ENCODE measurements at regions not wholly inside any gene's neighbourhood (a gene's known extent, or its start where the extent isn't known, plus 50 kb on each side); places are given as distances from the start of the nearest gene placed in this dataset.
A peak's percentile ranks its signal among the peaks of the same experiment; 100 is the strongest.

DNA sequence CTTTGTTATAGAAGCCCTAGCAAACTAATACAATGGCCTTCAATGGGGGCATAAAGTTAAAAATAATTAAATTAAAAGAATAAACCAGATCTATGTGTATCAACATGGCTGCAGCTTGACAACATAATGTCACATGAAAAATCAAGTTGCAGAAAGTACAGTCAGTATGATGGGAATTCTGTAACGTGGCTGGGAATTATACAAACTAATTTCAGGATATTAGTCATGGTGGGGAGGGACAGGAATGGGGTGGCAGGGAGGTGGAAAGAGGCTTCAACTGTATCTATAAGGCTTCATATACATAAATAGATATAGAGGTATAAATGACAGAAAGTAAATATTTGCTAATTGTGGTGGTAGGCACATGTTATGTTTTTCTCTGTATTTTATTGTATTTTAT lies 107.1 kb downstream of the UNC5CL start:
- H3K27ac Mint-ChIP-seq: no peak overlapping the region
- H3K27me3 Mint-ChIP-seq: peaks cover 20 to 30% (median 20%) of the 10 kb centered on the region in 3 donors
- no peaks in the 10 kb centered on the region for H3K36me3 Mint-ChIP-seq
- no peak overlapping the region for H3K4me3 Mint-ChIP-seq
- no peaks in the 10 kb centered on the region for H3K4me1 Mint-ChIP-seq
- ATAC-seq (ENCODE audit: low read depth in 2 of 2): no peak
- DNase-seq: no peak
- H3K9me3 Mint-ChIP-seq: no peaks in the 10 kb centered on the region

DNA sequence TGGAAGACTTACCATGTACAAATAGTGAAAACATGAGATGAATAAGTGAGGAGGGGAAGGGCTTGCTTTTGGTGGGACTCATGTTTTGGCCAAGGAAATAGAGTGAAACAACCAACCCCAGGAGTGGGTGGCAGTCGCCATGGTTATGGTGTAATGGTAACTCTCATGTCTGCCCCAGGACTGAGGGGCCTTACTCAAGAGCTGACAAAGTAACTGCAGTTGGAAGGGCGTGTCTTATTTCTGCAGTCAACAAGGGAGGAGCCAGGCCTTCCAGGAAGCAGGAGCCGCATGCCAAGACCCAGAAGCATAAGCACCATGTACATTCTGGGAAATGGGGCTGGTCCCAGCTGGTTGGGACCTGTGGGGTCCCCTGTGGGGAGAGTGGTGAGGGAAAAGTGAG lies 108.5 kb downstream of the UNC5CL start:
- DNase-seq (no peak), ATAC-seq (ENCODE audit: low read depth in 2 of 2) (no peak)
- H3K27ac Mint-ChIP-seq: no peak overlapping the region
- H3K4me1 Mint-ChIP-seq: no peaks in the 10 kb centered on the region
- H3K27me3 Mint-ChIP-seq: peaks cover 23 to 36% (median 26%) of the 10 kb centered on the region in 3 donors
- H3K36me3 Mint-ChIP-seq: no peaks in the 10 kb centered on the region
- H3K4me3 Mint-ChIP-seq: no peak overlapping the region
- no peaks in the 10 kb centered on the region for H3K9me3 Mint-ChIP-seq

DNA sequence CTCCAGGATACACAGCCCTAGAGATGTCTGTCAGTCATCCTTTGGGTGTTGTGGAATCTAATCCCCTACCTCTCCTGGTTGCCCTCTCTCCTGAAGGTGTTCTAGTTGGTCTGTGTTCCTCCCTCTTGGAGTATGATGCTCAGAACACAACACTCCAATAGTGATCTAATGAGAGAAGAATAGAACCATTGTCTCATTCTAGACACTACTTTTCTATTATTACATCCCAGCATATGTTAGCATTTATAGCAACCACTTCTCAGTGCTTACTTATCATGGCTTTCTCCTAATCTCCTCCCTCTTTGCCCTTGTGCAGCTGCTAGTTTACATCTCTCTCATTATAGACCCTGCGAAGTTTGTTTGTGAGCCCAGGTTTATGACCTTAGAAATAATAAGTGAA lies 109.0 kb downstream of the UNC5CL start:
- ATAC-seq (ENCODE audit: low read depth in 2 of 2): no peak
- H3K27me3 Mint-ChIP-seq: peaks cover 25 to 41% (median 27%) of the 10 kb centered on the region in 3 donors
- H3K36me3 Mint-ChIP-seq: no peaks in the 10 kb centered on the region
- DNase-seq: no peak
- H3K9me3 Mint-ChIP-seq: no peaks in the 10 kb centered on the region
- no peak overlapping the region for H3K4me3 Mint-ChIP-seq
- H3K4me1 Mint-ChIP-seq: no peaks in the 10 kb centered on the region
- H3K27ac Mint-ChIP-seq: no peak overlapping the region

DNA sequence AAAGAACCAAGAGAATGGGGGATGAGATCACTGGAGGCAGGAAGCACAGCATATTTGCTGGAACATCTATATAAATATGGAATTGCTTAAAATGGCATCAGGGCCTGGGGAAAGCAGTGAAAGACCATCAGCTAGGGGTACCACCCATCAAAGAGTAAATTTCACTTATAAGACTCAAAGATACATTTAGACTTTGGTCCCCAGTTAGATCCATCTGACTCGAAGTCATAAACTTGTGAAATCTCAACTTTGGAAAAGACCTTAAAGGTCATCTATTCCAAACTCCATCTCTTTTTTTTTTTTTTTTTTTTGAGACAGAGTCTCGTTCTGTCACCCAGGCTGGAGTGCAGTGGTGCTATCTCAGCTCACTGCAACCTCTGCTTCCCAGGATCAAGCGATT lies 109.8 kb downstream of the UNC5CL start:
- Mint-ChIP-seq H3K4me3 (no peak overlapping the region), H3K9me3 (no peaks in the 10 kb centered on the region), H3K27me3 (peaks cover 18 to 34% (median 23%) of the 10 kb centered on the region in 3 donors)

DNA sequence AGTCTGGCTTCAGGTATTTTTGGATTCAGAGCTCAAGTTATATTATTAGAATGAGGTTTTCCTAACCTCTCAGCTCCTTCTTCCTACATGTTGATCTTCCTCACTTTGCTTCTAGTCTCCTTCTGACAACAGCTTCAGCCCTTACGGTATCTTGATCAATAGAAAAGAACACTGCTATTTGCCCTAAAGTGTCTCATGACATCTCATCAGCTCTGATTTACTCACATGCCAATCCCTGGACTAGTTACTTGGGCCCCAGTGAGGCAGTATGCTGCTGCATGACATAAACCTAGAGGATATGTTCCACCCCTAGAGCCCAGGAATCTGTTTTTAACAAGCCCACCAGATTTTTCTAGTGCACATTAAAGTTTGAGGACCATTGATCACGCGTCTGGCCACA lies 110.3 kb downstream of the UNC5CL start:
- Mint-ChIP-seq H3K27me3 (peaks cover 14 to 31% (median 22%) of the 10 kb centered on the region in 3 donors), H3K4me3 (no peak overlapping the region), H3K4me1 (no peaks in the 10 kb centered on the region), H3K27ac (no peak overlapping the region), H3K9me3 (no peaks in the 10 kb centered on the region), H3K36me3 (no peaks in the 10 kb centered on the region)
- DNase-seq (no peak), ATAC-seq (ENCODE audit: low read depth in 2 of 2) (no peak)

More for the DNA sequence above, 109.8 kb downstream of the UNC5CL start:
- DNase-seq: no peak
- Mint-ChIP-seq H3K27ac (no peak overlapping the region), H3K36me3 (no peaks in the 10 kb centered on the region), H3K4me1 (no peaks in the 10 kb centered on the region)
- no peak for ATAC-seq (ENCODE audit: low read depth in 2 of 2)

DNA sequence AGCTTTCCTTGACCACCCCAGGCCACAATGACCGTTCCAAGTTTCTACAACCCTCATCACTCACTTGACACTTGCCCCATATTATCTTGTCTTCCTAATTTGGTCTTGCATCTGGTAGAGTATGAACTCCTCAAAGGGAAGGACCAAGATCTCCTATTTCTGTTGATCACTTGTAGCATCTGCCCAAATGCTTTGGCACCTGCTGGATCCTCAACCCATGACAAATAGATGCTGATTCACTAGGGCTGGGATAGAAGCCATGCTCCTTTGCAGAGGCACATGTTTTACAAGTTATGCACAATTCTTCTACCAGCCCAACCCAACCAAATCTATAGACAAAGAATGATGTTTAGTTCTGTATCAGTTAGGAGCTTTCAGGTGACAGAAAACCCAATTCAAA lies 110.7 kb downstream of the UNC5CL start:
- no peak overlapping the region for H3K4me3 Mint-ChIP-seq
- peaks cover 10 to 26% (median 22%) of the 10 kb centered on the region in 3 donors for H3K27me3 Mint-ChIP-seq
- no peak for ATAC-seq (ENCODE audit: low read depth in 2 of 2)
- H3K9me3 Mint-ChIP-seq: no peaks in the 10 kb centered on the region
- no peak overlapping the region for H3K27ac Mint-ChIP-seq
- no peaks in the 10 kb centered on the region for H3K4me1 Mint-ChIP-seq
- no peak for DNase-seq
- H3K36me3 Mint-ChIP-seq: no peaks in the 10 kb centered on the region

DNA sequence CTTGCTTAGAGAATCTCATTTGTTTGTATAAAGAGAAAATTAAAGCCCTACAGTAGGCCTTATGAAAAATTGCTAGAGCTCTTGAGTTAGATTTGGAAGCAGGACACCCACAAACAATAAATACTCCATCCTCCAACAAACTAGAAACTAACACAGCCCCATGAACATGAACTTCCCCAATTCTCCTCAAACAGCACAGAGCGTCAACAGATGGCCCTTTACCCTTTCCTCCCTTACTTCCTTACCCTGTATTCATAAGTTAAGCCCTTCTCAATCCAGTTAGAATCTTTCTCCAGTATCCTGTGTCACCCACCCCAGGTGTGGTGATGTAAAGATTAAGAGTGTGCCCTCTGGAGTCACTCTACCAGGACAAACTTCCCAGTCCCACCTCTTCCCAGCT lies 113.7 kb downstream of the UNC5CL start:
- H3K4me1 Mint-ChIP-seq: no peaks in the 10 kb centered on the region
- DNase-seq: no peak
- no peak overlapping the region for H3K27ac Mint-ChIP-seq
- no peaks in the 10 kb centered on the region for H3K9me3 Mint-ChIP-seq
- no peak overlapping the region for H3K4me3 Mint-ChIP-seq
- peaks cover 21 to 50% (median 36%) of the 10 kb centered on the region in 3 donors for H3K27me3 Mint-ChIP-seq
- no peaks in the 10 kb centered on the region for H3K36me3 Mint-ChIP-seq
- ATAC-seq (ENCODE audit: low read depth in 2 of 2): peak in 1 of 2 donors; percentile 43

DNA sequence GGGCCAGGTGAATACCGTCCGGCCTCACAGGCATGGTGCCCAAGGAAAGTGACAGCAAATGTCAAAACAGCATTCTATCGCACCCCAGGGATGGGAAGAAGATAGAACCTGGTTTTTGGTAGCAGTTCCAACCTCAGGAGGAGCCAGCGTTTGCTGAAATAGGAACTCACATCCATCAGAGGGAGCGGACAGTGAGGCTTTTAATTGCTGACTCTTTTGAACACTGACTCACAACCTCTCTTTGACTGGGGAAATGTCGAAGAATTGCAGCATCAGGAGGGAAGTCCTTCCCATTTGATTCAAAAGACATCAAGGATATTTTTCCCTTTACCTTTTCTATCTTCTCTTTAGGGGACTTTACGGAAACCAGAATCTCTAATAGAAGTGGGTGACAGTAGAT lies 114.2 kb downstream of the UNC5CL start:
- H3K27me3 Mint-ChIP-seq: peaks cover 22 to 53% (median 36%) of the 10 kb centered on the region in 3 donors
- DNase-seq (no peak), ATAC-seq (ENCODE audit: low read depth in 2 of 2) (no peak)
- H3K4me3 Mint-ChIP-seq: no peak overlapping the region
- no peaks in the 10 kb centered on the region for H3K4me1 Mint-ChIP-seq
- H3K9me3 Mint-ChIP-seq: no peaks in the 10 kb centered on the region
- no peaks in the 10 kb centered on the region for H3K36me3 Mint-ChIP-seq
- no peak overlapping the region for H3K27ac Mint-ChIP-seq

DNA sequence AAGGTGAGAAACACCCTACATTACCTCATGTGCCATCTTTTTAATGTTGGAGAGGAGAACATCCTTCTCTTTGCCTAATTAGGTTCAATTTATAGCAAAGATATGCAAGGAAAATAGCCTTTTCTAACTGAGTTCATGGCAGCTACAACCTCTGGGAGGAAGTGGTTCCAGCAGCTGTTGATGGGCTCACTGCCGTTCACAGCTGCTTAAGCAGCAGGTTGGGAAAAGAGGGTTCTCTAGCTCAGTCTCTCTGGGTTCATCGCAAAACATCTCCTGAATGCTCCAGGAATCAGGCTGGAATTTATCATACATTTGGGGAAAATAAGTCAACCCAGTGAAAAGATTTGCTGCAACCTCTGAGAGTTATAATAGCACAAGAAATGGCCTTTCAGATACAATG lies 115.1 kb downstream of the UNC5CL start:
- H3K9me3 Mint-ChIP-seq: no peaks in the 10 kb centered on the region

DNA sequence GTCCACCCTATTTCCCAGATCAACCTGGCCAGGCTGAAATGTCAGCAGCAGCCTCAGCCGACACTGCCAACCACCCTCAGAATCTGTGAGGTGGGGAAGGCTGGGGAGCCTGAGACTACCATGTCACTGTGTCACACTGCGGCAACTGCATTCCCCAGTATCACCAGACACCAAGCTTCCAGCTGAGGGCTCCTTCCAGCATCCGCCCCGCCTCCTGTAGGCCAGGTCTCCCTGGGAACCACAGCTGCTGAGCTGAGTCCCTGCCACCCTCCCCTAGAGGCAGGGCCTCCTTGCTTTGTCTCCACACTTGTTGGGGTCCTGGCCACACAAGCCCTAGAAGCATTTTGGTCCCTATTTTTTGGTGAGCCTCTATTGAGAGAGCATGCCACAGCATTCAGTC lies 115.7 kb downstream of the UNC5CL start:
- Mint-ChIP-seq H3K27me3 (peaks cover 36 to 67% (median 50%) of the 10 kb centered on the region in 3 donors), H3K4me1 (peaks cover 0 to 2% (median 0%) of the 10 kb centered on the region in 3 donors), H3K36me3 (no peaks in the 10 kb centered on the region), H3K27ac (no peak overlapping the region), H3K9me3 (no peaks in the 10 kb centered on the region), H3K4me3 (no peak overlapping the region)
- ATAC-seq (ENCODE audit: low read depth in 2 of 2) (no peak), DNase-seq (no peak)

More for the DNA sequence above, 115.1 kb downstream of the UNC5CL start:
- Mint-ChIP-seq H3K27me3 (peaks cover 30 to 62% (median 44%) of the 10 kb centered on the region in 3 donors), H3K36me3 (no peaks in the 10 kb centered on the region), H3K4me3 (no peak overlapping the region), H3K27ac (no peak overlapping the region), H3K4me1 (no peaks in the 10 kb centered on the region)
- DNase-seq (no peak), ATAC-seq (ENCODE audit: low read depth in 2 of 2) (no peak)

DNA sequence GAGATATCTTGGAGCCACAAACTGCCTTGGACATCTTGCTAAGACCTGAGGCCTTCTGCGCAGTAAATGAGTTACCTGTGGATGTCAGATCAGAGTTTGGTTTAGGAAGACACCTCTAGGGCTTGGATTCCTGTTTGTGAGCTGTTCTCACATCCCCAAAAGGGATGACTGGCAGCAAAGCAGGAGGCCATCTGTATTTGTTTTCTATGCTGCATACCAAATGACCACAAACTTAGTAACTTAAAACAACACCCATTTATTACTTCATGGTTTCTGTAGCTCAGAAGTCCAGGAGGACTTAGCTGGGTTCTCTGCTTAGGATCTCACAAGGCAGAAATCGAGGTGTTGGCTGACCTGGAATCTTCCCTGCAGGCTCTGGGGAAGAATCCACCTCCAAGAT lies 116.7 kb downstream of the UNC5CL start:
- Mint-ChIP-seq H3K27me3 (peaks cover 46 to 70% (median 49%) of the 10 kb centered on the region in 3 donors), H3K4me3 (no peak overlapping the region), H3K9me3 (no peaks in the 10 kb centered on the region), H3K36me3 (no peaks in the 10 kb centered on the region), H3K27ac (no peak overlapping the region), H3K4me1 (peaks cover 3 to 13% (median 10%) of the 10 kb centered on the region in 3 donors)
- ATAC-seq (ENCODE audit: low read depth in 2 of 2) (no peak), DNase-seq (no peak)

DNA sequence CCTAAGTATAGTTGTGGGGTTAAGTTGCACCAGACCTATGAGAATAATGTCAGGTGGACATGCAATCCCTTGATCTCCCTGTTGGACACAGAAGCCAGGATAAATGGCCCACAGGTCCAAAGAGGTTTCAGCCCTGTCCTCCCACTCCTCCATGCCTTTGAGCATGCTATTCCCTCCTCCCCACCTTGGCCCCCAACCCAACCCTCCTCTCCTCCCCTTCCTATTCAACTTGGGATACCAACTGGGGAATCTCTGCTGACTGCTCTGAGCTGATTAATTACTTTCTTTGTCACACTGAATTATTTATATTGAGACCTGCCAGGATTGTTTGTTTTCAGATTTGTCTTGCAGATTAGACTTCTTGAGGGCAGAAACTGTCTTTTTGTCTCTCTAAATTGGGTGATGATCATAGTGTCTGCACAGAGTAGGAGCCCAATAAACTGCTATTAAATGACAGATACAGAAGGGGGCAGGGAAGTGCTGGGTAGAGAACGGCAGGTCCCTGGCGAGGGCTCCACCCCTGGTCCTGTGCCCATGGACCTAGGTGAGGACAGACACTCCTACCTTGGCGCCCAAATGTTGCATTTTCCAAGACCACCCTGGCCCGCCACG lies 120.9 kb downstream of the UNC5CL start:
- H3K4me1 Mint-ChIP-seq: peaks cover 8 to 18% (median 16%) of the 10 kb centered on the region in 3 donors
- H3K4me3 Mint-ChIP-seq: no peak overlapping the region
- no peaks in the 10 kb centered on the region for H3K36me3 Mint-ChIP-seq

DNA sequence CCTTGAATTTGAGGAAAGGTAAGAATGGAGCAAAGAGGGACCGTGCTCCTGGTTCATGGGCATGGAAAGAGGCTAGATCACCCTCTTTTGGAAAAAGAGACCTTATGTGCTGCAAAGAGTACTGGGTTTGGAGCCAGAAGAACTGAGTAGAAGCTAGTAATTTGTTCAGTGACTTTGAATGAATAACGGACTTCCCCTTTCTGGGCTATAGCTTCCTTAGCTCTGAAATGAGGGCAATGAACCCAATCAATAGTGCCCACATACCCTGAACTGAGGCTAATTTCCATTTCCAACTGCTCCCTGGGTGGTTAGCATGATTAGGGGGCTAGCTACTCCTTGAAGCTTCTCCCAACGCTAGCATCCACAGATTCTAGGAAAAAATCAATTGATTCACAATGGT lies 121.4 kb downstream of the UNC5CL start:
- Mint-ChIP-seq H3K4me1 (peaks cover 8 to 18% (median 16%) of the 10 kb centered on the region in 3 donors), H3K4me3 (no peak overlapping the region), H3K36me3 (no peaks in the 10 kb centered on the region), H3K27ac (no peak overlapping the region), H3K9me3 (no peaks in the 10 kb centered on the region), H3K27me3 (peaks cover 50 to 79% (median 68%) of the 10 kb centered on the region in 3 donors)
- ATAC-seq (ENCODE audit: low read depth in 2 of 2) (peak; percentile 74 to 80), DNase-seq (peak; percentile 3)

More for the DNA sequence above, 120.9 kb downstream of the UNC5CL start:
- H3K9me3 Mint-ChIP-seq: no peaks in the 10 kb centered on the region
- DNase-seq: no peak
- ATAC-seq (ENCODE audit: low read depth in 2 of 2): no peak
- H3K27ac Mint-ChIP-seq: no peak overlapping the region
- H3K27me3 Mint-ChIP-seq: peaks cover 55 to 84% (median 70%) of the 10 kb centered on the region in 3 donors

DNA sequence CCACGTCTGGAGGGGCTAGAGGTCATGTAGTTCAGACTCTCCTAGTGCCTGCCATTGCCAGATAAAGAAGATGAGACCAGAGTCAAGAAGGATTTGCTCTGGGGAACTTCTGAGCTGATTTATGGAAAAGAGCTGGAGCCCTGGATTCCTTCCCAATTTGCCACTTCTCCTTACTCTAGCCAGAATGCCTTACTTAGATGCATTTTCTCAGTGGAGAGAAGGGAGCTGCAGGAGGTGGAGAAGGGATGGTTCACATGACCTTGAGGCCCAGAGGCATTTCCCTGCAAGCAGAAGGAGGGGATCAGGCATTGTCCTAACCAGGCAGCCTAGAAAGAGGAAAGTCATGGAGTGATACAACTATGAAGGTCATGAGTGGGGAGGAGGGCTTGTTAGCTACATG lies 122.2 kb downstream of the UNC5CL start:
- Mint-ChIP-seq H3K36me3 (no peaks in the 10 kb centered on the region), H3K27me3 (peaks cover 47 to 73% (median 66%) of the 10 kb centered on the region in 3 donors)

More for the DNA sequence above, 122.2 kb downstream of the UNC5CL start:
- DNase-seq: no peak
- no peak overlapping the region for H3K27ac Mint-ChIP-seq
- ATAC-seq (ENCODE audit: low read depth in 2 of 2): no peak
- H3K4me1 Mint-ChIP-seq: peaks cover 8 to 20% (median 16%) of the 10 kb centered on the region in 3 donors
- no peaks in the 10 kb centered on the region for H3K9me3 Mint-ChIP-seq
- peak overlapping the region in 1 of 8 donors; percentile 43 for H3K4me3 Mint-ChIP-seq
